ENCODE measurements at regions not wholly inside any gene's neighbourhood (a gene's known extent, or its start where the extent isn't known, plus 50 kb on each side); places are given as distances from the start of the nearest gene placed in this dataset.

- TF ChIP-seq CTCF (IDR thresholded peaks at IDR 0.05 in 8 of 11, conservative IDR thresholded peaks at IDR 0.05 in 3 of 11) (no peak), POLR2AphosphoS5 (IDR thresholded peaks at IDR 0.05) (no peak)
Observed at GRCh38 chr11:15668718-15669117, 554.0 kb downstream of the INSC start.
